ENCODE measurements at regions not wholly inside any gene's neighbourhood (a gene's known extent, or its start where the extent isn't known, plus 50 kb on each side); places are given as distances from the start of the nearest gene placed in this dataset.

DNA sequence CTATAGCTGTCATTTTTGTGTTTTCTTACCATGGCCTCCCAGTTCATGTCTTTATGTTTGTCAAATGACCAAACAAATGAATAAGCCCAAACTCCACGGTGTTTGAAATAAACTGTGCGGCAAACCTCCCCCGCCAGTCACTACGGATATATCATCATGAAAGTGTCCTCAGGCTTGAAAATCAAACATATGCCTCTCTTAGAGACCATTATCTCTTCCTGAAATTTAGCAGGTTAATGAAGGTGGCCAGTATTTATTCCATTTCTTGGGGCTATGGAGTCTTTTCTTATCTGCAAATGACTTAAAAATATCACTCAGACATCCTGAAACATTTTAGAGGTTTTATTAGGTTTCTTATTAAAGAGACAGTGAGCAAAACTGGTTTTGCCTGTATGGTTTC is 610.3 kb upstream of the CDH5 start:
- H2BK20ac ChIP-seq (ENCODE audit: low read depth, low read length), result no peak overlapping the region
- H4K20me1 ChIP-seq (ENCODE audit: insufficient read depth, low read length), result no peaks in the 10 kb centered on the region
- DNase-seq, result no peak
- peaks cover 13% of the 10 kb centered on the region; the same call in 1 of the 2 replicates for H3K4me1 ChIP-seq (ENCODE audit: control insufficient read depth, insufficient read depth, low read length)
- POLR2A ChIA-PET (ENCODE audit: unreplicated experiment), result no interaction called here
- 58% methylated on average over 2 of the region's 4 CpGs; no CpG with 5 or more reads in 1 of the 2 experiments for whole genome bisulfite sequencing, 2 experiments (ENCODE audit: extremely low coverage in 2 of 2, insufficient read length in 1 of 2)
- H2BK5ac ChIP-seq (ENCODE audit: low read depth, low read length, poor library complexity, severe bottlenecking), result no peak overlapping the region
- no peak overlapping the region for H3K4me2 ChIP-seq (ENCODE audit: low read depth, low read length)
- CTCF ChIA-PET, result no interaction called here
- no peak overlapping the region for H3K14ac ChIP-seq (replicated peaks; ENCODE audit: low read depth, low read length)
- no peak overlapping the region for H2BK120ac ChIP-seq (ENCODE audit: low read depth, low read length)
- no peaks in the 10 kb centered on the region for H3K36me3 ChIP-seq (ENCODE audit: control insufficient read depth, insufficient read depth, low read length)
- no peak overlapping the region for H4K91ac ChIP-seq (ENCODE audit: insufficient read depth, low read depth, low read length)
- H3K4me3 ChIP-seq (ENCODE audit: insufficient read depth, low read depth, low read length), result no peak overlapping the region
- peaks cover 10% of the 10 kb centered on the region for H3K27me3 ChIP-seq (ENCODE audit: control insufficient read depth, insufficient read depth, low read length)
- H3K4ac ChIP-seq (ENCODE audit: low read depth, low read length), result no peak overlapping the region
- no TSS peak for BruUV-seq (replicated peaks)
- H3K9me1 ChIP-seq (ENCODE audit: insufficient read depth, low read length), result no peaks in the 10 kb centered on the region; the same call in 1 of the 2 replicates
- H2AK5ac ChIP-seq (ENCODE audit: low read depth, low read length), result no peak overlapping the region
- no peak overlapping the region for H2AK9ac ChIP-seq (replicated peaks; ENCODE audit: low read depth, low read length, poor library complexity)
- H3K9me3 ChIP-seq (ENCODE audit: control insufficient read depth, insufficient read depth, low read length), result no peaks in the 10 kb centered on the region
- no peaks in the 10 kb centered on the region for H3K79me1 ChIP-seq (ENCODE audit: low read depth in 1 of 2, low read length in 2 of 2)
- intact Hi-C loops (cut with micrococcal nuclease), result loop anchor here (5.0 to 10.0 kb wide), 2 partner anchors 399 to 634 kb away; partner anchors contain the start of gene CDH11
- no peak overlapping the region for H4K8ac ChIP-seq (ENCODE audit: low read depth in 2 of 2, low read length in 2 of 2)
- H2BK15ac ChIP-seq (ENCODE audit: low read depth, low read length), result 0 out of 3 replicates have a peak overlapping the region, but pooled peaks have one; percentile 5
- H2AFZ ChIP-seq (replicated peaks; ENCODE audit: low read length, poor library complexity), result no peak overlapping the region
- H3K9ac ChIP-seq (ENCODE audit: low read depth, low read length), result no peak overlapping the region
- no peak overlapping the region; the same call in 1 of the 2 replicates for H3K18ac ChIP-seq (ENCODE audit: low read depth, low read length)
- H3K27ac ChIP-seq (ENCODE audit: insufficient read depth, low read length), result no peak overlapping the region
- H3K23ac ChIP-seq (ENCODE audit: low read depth, low read length), result no peak overlapping the region
- dilution Hi-C loops (cut with HindIII; ENCODE audit: low sequenced_read_pairs, unreplicated experiment), result no loop called here
- no peak overlapping the region for H3K56ac ChIP-seq (ENCODE audit: extremely low read depth, insufficient read depth, low read length)
- no peak for ATAC-seq (ENCODE audit: low read depth)
- no peak overlapping the region for H4K5ac ChIP-seq (ENCODE audit: low read depth, low read length)
- in situ Hi-C loops (cut with MboI; ENCODE audit: low sequenced_read_pairs), result no loop called here
- TF ChIP-seq MXI1 (IDR thresholded peaks at IDR 0.05; ENCODE audit: borderline replicate concordance, low read depth, low read length) (no peak), POLR2A (IDR thresholded peaks at IDR 0.05; ENCODE audit: low read depth, low read length) (no peak), CHD1 (IDR thresholded peaks at IDR 0.05; ENCODE audit: low read depth, low read length) (no peak), BHLHE40 (IDR thresholded peaks at IDR 0.05; ENCODE audit: low read depth, low read length) (no peak), SMC3 (IDR thresholded peaks at IDR 0.05; ENCODE audit: low read depth, low read length) (no peak), ELK1 (IDR thresholded peaks at IDR 0.05; ENCODE audit: borderline replicate concordance, low read depth, low read length) (no peak), FOS (IDR thresholded peaks at IDR 0.05; ENCODE audit: low read depth, low read length) (no peak), NFE2L2 (IDR thresholded peaks at IDR 0.05; ENCODE audit: low read depth, low read length) (no peak), MAFK (IDR thresholded peaks at IDR 0.05; ENCODE audit: low read depth, low read length) (no peak), MAZ (IDR thresholded peaks at IDR 0.05; ENCODE audit: borderline replicate concordance, low read depth, low read length) (no peak)
- TF ChIP-seq, protein P1, sequence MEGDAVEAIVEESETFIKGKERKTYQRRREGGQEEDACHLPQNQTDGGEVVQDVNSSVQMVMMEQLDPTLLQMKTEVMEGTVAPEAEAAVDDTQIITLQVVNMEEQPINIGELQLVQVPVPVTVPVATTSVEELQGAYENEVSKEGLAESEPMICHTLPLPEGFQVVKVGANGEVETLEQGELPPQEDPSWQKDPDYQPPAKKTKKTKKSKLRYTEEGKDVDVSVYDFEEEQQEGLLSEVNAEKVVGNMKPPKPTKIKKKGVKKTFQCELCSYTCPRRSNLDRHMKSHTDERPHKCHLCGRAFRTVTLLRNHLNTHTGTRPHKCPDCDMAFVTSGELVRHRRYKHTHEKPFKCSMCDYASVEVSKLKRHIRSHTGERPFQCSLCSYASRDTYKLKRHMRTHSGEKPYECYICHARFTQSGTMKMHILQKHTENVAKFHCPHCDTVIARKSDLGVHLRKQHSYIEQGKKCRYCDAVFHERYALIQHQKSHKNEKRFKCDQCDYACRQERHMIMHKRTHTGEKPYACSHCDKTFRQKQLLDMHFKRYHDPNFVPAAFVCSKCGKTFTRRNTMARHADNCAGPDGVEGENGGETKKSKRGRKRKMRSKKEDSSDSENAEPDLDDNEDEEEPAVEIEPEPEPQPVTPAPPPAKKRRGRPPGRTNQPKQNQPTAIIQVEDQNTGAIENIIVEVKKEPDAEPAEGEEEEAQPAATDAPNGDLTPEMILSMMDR (conservative IDR thresholded peaks at IDR 0.05; ENCODE audit: low read depth, low read length), result no peak
